Kidney (tissue), 13 donors: ENCODE measurements at regions not wholly inside any gene's neighbourhood (a gene's known extent, or its start where the extent isn't known, plus 50 kb on each side); places are given as distances from the start of the nearest gene placed in this dataset.

Source experiments
- DNase-seq, 5 donors: peaks; one replicate each; pipeline ENCODE4 v3.0.0-alpha.2; 2013 to 2020
- FAIRE-seq: peaks from 2 replicates; lab custom pipeline; 2012; peaks lifted over from hg19 to GRCh38; lab: Jason Lieb, UNC
- H3K27ac ChIP-seq, 2 donors: one replicate each; pipeline ENCODE4 v1.7.0; 2013; ENCODE audit warnings: low read depth in 2 of 2, low read length in 2 of 2, inconsistent platforms in 1 of 2
- H3K27me3 ChIP-seq: one replicate; pipeline ENCODE4 v1.7.1; 2013; ENCODE audit warnings: low read length, inconsistent platforms; ENCODE audit not compliant: control insufficient read depth, insufficient read depth
- H3K36me3 ChIP-seq, 3 donors: one replicate each; pipeline versions ENCODE4 v1.7.0 to v1.7.1; 2013; ENCODE audit warnings: low read length in 3 of 3, control low read depth in 1 of 3, inconsistent platforms in 1 of 3; ENCODE audit not compliant: insufficient read depth in 3 of 3, control insufficient read depth in 2 of 3
- H3K4me1 ChIP-seq, 3 donors: one replicate each; pipeline versions ENCODE4 v1.7.0 to v1.7.1; 2013; ENCODE audit warnings: low read length in 3 of 3, inconsistent platforms in 1 of 3, low read depth in 1 of 3; ENCODE audit not compliant: control insufficient read depth in 2 of 3, insufficient read depth in 2 of 3
- H3K4me3 ChIP-seq, 3 donors: one replicate each; pipeline versions ENCODE4 v1.7.0 to v1.8.1; 2013; ENCODE audit warnings: low read length in 3 of 3, control low read depth in 1 of 3, inconsistent platforms in 1 of 3
- H3K9ac ChIP-seq, 3 donors: one replicate each; pipeline versions ENCODE4 v1.7.0 to v1.7.1; 2013; ENCODE audit warnings: low read length in 3 of 3, control low read depth in 1 of 3, inconsistent platforms in 1 of 3
- H3K9me3 ChIP-seq, 3 donors: one replicate each; pipeline versions ENCODE4 v1.7.0 to v1.7.1; 2013; ENCODE audit warnings: low read length in 3 of 3, control low read depth in 1 of 3, inconsistent platforms in 1 of 3; ENCODE audit not compliant: control insufficient read depth in 2 of 3, insufficient read depth in 1 of 3
- intact Hi-C: fragments of 100-400 bp; cut with DNase I; formaldehyde crosslinking; loops from one replicate; pipeline ENCODE4 v1.11.1; 2022
- TF ChIP-seq, protein P1 (sequence below): IDR thresholded peaks from 3 replicates; pipeline ENCODE4 v1.5.1; 2012; ENCODE audit warnings: mild to moderate bottlenecking, moderate library complexity, borderline replicate concordance; ENCODE audit not compliant: insufficient read depth; ENCODE audit errors: extremely low read depth
- donor health status: control.
- donor health status: control.
- donor health status: control.
- donor health status: control.
- donor health status: control.
- donor health status: DM: yes; HTN: yes; CAD: no.
- donor health status: Normal renal cell carcinoma (clear cell type).

DNA sequence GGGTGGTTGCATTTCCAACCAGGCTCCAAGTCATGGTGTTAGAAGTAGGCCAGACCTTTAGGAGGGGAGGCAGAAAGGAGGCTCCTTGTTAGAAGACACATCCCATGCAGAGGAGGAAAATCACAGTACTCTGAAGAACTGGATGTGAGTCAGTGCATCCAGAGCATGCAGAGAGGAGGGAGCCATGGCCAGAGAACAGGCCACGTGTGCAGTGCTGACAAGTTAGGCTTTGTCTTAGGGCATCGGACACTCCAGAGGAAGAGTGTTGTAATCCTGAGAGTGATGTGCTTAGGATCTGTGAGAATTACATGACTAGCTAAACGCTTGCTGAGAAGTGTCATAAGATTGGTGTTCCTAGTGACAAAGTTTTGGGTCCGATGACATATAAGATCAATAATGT, 456.5 kb upstream of the THRB start:
- no peak for FAIRE-seq
- Histone ChIP-seq H3K4me3 (no peak overlapping the region), H3K9me3 (no peaks in the 10 kb centered on the region), H3K27ac (no peak overlapping the region), H3K4me1 (peaks cover 0 to 2% (median 0%) of the 10 kb centered on the region in 3 donors), H3K36me3 (no peaks in the 10 kb centered on the region), H3K9ac (no peak overlapping the region), H3K27me3 (no peaks in the 10 kb centered on the region)
- intact Hi-C loops: no loop called here
- DNase-seq: no peak
- TF ChIP-seq, protein P1, sequence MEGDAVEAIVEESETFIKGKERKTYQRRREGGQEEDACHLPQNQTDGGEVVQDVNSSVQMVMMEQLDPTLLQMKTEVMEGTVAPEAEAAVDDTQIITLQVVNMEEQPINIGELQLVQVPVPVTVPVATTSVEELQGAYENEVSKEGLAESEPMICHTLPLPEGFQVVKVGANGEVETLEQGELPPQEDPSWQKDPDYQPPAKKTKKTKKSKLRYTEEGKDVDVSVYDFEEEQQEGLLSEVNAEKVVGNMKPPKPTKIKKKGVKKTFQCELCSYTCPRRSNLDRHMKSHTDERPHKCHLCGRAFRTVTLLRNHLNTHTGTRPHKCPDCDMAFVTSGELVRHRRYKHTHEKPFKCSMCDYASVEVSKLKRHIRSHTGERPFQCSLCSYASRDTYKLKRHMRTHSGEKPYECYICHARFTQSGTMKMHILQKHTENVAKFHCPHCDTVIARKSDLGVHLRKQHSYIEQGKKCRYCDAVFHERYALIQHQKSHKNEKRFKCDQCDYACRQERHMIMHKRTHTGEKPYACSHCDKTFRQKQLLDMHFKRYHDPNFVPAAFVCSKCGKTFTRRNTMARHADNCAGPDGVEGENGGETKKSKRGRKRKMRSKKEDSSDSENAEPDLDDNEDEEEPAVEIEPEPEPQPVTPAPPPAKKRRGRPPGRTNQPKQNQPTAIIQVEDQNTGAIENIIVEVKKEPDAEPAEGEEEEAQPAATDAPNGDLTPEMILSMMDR: no peak

GRCh38 chr3:24952388-24952787, 457.7 kb upstream of the THRB start:
- peaks cover 0 to 2% (median 0%) of the 10 kb centered on the region in 3 donors for H3K4me1 ChIP-seq
- H3K36me3 ChIP-seq: no peaks in the 10 kb centered on the region
- intact Hi-C loops: no loop called here
- TF ChIP-seq, protein P1: no peak
- DNase-seq: no peak
- no peaks in the 10 kb centered on the region for H3K27me3 ChIP-seq
- H3K9ac ChIP-seq: no peak overlapping the region
- H3K27ac ChIP-seq: no peak overlapping the region
- H3K4me3 ChIP-seq: no peak overlapping the region
- no peak for FAIRE-seq
- H3K9me3 ChIP-seq: no peaks in the 10 kb centered on the region

- Histone ChIP-seq H3K9ac (no peak overlapping the region), H3K27ac (no peak overlapping the region), H3K4me3 (no peak overlapping the region), H3K4me1 (peaks cover 0 to 2% (median 0%) of the 10 kb centered on the region in 3 donors), H3K36me3 (no peaks in the 10 kb centered on the region), H3K27me3 (no peaks in the 10 kb centered on the region), H3K9me3 (no peaks in the 10 kb centered on the region)
- TF ChIP-seq, protein P1: no peak
- intact Hi-C loops: no loop called here
- DNase-seq (no peak), FAIRE-seq (no peak)
These were observed 458.6 kb upstream of the THRB start for GRCh38 chr3:24953060-24953771.
